HepG2 (cell line): ENCODE measurements at regions not wholly inside any gene's neighbourhood (a gene's known extent, or its start where the extent isn't known, plus 50 kb on each side); places are given as distances from the start of the nearest gene placed in this dataset.

Experiments used
- ADNP ChIP-seq: sonication (generic); formaldehyde crosslinking; IDR thresholded peaks from 2 replicates; pipeline ENCODE4 v1.4.0; 2020; ENCODE audit warnings: missing genetic modification reagents
- BRD4 ChIP-seq: sonication (generic); formaldehyde crosslinking; IDR thresholded peaks from 2 replicates; pipeline ENCODE4 v1.4.0; 2020; ENCODE audit warnings: missing genetic modification reagents
- CHD4 ChIP-seq: fragments of 200-600 bp; sonication (generic); IDR thresholded peaks from 2 replicates; pipeline ENCODE4 v1.7.0; 2017; ENCODE audit warnings: mild to moderate bottlenecking, low read length, borderline replicate concordance
- FOXA3 ChIP-seq: IDR thresholded peaks from 2 replicates; pipeline ENCODE4 v1.6.1; 2016; ENCODE audit warnings: missing genetic modification reagents, missing compliant biosample characterization
- HOXA7 ChIP-seq: sonication (generic); formaldehyde crosslinking; IDR thresholded peaks from 2 replicates; pipeline ENCODE4 v1.8.1; 2022; ENCODE audit warnings: mild to moderate bottlenecking, missing genetic modification reagents, moderate library complexity
- RBM22 ChIP-seq: fragments of 200-400 bp; formaldehyde crosslinking; optimal IDR thresholded peaks from 2 replicates; pipeline ENCODE3; 2017; ENCODE audit warnings: mild to moderate bottlenecking, low read length, moderate library complexity
- SNRNP70 ChIP-seq: fragments of 200-400 bp; formaldehyde crosslinking; IDR thresholded peaks from 2 replicates; pipeline ENCODE4 v1.6.1; 2017; ENCODE audit warnings: mild to moderate bottlenecking, low read depth, low read length, moderate library complexity
- TARDBP ChIP-seq: sonication (generic); formaldehyde crosslinking; IDR thresholded peaks from 2 replicates; pipeline ENCODE4 v1.8.0; 2022; ENCODE audit warnings: mild to moderate bottlenecking, missing genetic modification reagents
- ZFY ChIP-seq: sonication (generic); formaldehyde crosslinking; IDR thresholded peaks from 2 replicates; pipeline ENCODE4 v1.4.0; 2020; ENCODE audit warnings: missing genetic modification reagents
- ZNF256 ChIP-seq: sonication (generic); formaldehyde crosslinking; conservative IDR thresholded peaks from 2 replicates; pipeline ENCODE4 v1.4.0; 2020; ENCODE audit warnings: missing genetic modification reagents
- ZNF562 ChIP-seq: sonication (generic); formaldehyde crosslinking; IDR thresholded peaks from 2 replicates; pipeline ENCODE4 v1.8.0; 2022; ENCODE audit warnings: missing genetic modification reagents, borderline replicate concordance
- ZNF569 ChIP-seq: sonication (generic); formaldehyde crosslinking; IDR thresholded peaks from 2 replicates; pipeline ENCODE4 v1.5.0; 2020; ENCODE audit warnings: mild to moderate bottlenecking, missing genetic modification reagents, moderate library complexity, borderline replicate concordance
- ZNF629 ChIP-seq: sonication (generic); formaldehyde crosslinking; conservative IDR thresholded peaks from 2 replicates; pipeline ENCODE4 v1.5.0; 2020; ENCODE audit warnings: missing genetic modification reagents
- ZSCAN29 ChIP-seq: sonication (generic); formaldehyde crosslinking; conservative IDR thresholded peaks from 2 replicates; pipeline ENCODE4 v1.4.0; 2020; ENCODE audit warnings: mild to moderate bottlenecking, missing genetic modification reagents
- TF ChIP-seq, protein P1 (sequence below): sonication (generic); formaldehyde crosslinking; IDR thresholded peaks from 2 replicates; pipeline ENCODE4 v1.9.0; 2021; ENCODE audit warnings: mild to moderate bottlenecking, missing genetic modification reagents
- TF ChIP-seq, protein P2 (sequence below): IDR thresholded peaks from 2 replicates; pipeline ENCODE4 v1.6.1; 2012; ENCODE audit warnings: low read length, improper control_type of control experiment

DNA sequence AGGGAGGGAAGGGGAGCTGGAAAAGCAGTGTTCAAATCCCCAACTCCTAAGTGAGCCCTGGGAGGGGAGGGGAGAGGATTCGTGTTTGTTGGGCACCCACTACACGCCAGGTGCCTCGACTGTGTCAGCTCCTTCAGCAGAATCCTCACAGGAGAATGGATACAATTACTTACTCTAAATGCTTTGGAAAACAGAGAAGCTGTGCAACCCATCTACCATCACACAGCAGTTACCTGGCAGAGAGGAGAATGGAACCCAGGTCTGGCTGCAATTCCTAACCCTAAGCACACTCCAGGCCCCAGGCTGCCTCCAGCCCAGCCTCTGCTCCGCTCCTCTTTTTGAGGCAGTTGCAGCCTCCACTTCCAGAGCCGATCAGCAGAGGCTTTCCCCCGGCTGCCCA lies 86.4 kb upstream of the PTPN1 start (continued):
- TF ChIP-seq, protein P1, sequence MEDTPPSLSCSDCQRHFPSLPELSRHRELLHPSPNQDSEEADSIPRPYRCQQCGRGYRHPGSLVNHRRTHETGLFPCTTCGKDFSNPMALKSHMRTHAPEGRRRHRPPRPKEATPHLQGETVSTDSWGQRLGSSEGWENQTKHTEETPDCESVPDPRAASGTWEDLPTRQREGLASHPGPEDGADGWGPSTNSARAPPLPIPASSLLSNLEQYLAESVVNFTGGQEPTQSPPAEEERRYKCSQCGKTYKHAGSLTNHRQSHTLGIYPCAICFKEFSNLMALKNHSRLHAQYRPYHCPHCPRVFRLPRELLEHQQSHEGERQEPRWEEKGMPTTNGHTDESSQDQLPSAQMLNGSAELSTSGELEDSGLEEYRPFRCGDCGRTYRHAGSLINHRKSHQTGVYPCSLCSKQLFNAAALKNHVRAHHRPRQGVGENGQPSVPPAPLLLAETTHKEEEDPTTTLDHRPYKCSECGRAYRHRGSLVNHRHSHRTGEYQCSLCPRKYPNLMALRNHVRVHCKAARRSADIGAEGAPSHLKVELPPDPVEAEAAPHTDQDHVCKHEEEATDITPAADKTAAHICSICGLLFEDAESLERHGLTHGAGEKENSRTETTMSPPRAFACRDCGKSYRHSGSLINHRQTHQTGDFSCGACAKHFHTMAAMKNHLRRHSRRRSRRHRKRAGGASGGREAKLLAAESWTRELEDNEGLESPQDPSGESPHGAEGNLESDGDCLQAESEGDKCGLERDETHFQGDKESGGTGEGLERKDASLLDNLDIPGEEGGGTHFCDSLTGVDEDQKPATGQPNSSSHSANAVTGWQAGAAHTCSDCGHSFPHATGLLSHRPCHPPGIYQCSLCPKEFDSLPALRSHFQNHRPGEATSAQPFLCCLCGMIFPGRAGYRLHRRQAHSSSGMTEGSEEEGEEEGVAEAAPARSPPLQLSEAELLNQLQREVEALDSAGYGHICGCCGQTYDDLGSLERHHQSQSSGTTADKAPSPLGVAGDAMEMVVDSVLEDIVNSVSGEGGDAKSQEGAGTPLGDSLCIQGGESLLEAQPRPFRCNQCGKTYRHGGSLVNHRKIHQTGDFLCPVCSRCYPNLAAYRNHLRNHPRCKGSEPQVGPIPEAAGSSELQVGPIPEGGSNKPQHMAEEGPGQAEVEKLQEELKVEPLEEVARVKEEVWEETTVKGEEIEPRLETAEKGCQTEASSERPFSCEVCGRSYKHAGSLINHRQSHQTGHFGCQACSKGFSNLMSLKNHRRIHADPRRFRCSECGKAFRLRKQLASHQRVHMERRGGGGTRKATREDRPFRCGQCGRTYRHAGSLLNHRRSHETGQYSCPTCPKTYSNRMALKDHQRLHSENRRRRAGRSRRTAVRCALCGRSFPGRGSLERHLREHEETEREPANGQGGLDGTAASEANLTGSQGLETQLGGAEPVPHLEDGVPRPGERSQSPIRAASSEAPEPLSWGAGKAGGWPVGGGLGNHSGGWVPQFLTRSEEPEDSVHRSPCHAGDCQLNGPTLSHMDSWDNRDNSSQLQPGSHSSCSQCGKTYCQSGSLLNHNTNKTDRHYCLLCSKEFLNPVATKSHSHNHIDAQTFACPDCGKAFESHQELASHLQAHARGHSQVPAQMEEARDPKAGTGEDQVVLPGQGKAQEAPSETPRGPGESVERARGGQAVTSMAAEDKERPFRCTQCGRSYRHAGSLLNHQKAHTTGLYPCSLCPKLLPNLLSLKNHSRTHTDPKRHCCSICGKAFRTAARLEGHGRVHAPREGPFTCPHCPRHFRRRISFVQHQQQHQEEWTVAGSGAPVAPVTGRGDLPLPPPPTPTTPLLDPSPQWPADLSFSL (CRISPR knock-in tag) = no peak
- TF ChIP-seq, protein P2, sequence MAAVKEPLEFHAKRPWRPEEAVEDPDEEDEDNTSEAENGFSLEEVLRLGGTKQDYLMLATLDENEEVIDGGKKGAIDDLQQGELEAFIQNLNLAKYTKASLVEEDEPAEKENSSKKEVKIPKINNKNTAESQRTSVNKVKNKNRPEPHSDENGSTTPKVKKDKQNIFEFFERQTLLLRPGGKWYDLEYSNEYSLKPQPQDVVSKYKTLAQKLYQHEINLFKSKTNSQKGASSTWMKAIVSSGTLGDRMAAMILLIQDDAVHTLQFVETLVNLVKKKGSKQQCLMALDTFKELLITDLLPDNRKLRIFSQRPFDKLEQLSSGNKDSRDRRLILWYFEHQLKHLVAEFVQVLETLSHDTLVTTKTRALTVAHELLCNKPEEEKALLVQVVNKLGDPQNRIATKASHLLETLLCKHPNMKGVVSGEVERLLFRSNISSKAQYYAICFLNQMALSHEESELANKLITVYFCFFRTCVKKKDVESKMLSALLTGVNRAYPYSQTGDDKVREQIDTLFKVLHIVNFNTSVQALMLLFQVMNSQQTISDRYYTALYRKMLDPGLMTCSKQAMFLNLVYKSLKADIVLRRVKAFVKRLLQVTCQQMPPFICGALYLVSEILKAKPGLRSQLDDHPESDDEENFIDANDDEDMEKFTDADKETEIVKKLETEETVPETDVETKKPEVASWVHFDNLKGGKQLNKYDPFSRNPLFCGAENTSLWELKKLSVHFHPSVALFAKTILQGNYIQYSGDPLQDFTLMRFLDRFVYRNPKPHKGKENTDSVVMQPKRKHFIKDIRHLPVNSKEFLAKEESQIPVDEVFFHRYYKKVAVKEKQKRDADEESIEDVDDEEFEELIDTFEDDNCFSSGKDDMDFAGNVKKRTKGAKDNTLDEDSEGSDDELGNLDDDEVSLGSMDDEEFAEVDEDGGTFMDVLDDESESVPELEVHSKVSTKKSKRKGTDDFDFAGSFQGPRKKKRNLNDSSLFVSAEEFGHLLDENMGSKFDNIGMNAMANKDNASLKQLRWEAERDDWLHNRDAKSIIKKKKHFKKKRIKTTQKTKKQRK = no peak
- no peak for TF ChIP-seq ZNF562 (CRISPR knock-in tag)
- no peak for TF ChIP-seq ZFY
- TF ChIP-seq ZSCAN29 (CRISPR knock-in tag) = no peak
- no peak for TF ChIP-seq ZNF569 (CRISPR knock-in tag)
- no peak for TF ChIP-seq HOXA7
- TF ChIP-seq ZNF256 (CRISPR knock-in tag) = no peak
- no peak for TF ChIP-seq FOXA3 (CRISPR knock-in tag)
- no peak for TF ChIP-seq SNRNP70
- no peak for TF ChIP-seq TARDBP
- TF ChIP-seq BRD4 (CRISPR knock-in tag) = no peak
- TF ChIP-seq CHD4 = 0 out of 2 replicates have a peak, but pooled peaks have one; percentile 16
- no peak for TF ChIP-seq ZNF629 (CRISPR knock-in tag)
- TF ChIP-seq RBM22 = no peak
- TF ChIP-seq ADNP = no peak
